ENCODE measurements at regions not wholly inside any gene's neighbourhood (a gene's known extent, or its start where the extent isn't known, plus 50 kb on each side); places are given as distances from the start of the nearest gene placed in this dataset.

DNA sequence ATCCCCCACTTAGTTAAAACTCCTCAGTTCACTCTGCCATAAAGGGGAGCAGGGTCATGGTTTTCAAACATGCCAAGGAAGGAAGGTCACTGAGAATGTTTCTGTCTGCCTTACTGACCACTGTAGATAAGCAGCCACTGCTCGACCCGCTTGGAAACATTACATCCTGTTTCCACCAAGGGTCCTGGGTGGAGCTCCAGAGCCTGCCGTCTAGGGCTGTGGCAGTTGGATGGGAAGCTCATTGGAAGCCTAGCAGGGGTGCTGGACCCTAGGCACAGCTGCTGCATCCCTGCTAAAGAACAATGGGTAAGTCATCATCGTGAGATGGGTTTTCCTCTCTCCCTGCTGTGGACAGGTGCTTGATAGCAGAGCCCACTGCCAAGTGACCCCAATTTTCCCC is 76.0 kb upstream of the SRD5A3 start:
- intact Hi-C loops (cut with DNase I; ENCODE audit: low total_unique reads) = no loop called here
- Histone ChIP-seq H3K9me3 (no peaks in the 10 kb centered on the region), H3K27me3 (no peaks in the 10 kb centered on the region), H3K4me3 (no peak overlapping the region), H3K36me3 (no peaks in the 10 kb centered on the region), H3K4me1 (no peaks in the 10 kb centered on the region), H3K27ac (no peak overlapping the region)
- peak in 1 of 3 donors; percentile 59 for TF ChIP-seq POLR2AphosphoS5 (IDR thresholded peaks at IDR 0.05)
- TF ChIP-seq CTCF (IDR thresholded peaks at IDR 0.05) = no peak
- TF ChIP-seq POLR2A (IDR thresholded peaks at IDR 0.05) = no peak
- no peak for DNase-seq (ENCODE audit: low spot score in 2 of 2)

DNA sequence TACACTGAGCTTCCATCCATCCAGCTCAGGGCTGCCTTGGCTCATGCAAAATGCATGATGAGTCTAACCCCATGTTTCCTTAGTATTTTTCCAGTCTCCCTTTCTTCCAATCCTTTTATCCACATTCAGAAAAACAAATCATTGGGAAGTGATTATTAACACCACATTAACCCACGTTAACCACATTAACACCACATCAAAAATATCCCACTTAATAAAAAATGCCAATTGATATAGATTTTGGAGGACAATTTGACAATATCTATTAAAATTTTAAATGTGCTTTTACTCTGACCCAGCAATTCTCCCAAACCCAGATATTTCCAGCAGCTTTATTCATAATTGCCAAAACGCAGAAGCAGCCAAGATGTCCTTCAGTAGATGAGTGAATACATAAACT is 75.6 kb upstream of the SRD5A3 start:
- Histone ChIP-seq H3K4me1 (no peaks in the 10 kb centered on the region), H3K9me3 (no peaks in the 10 kb centered on the region), H3K27ac (no peak overlapping the region), H3K36me3 (no peaks in the 10 kb centered on the region), H3K27me3 (no peaks in the 10 kb centered on the region), H3K4me3 (no peak overlapping the region)
- no peak for TF ChIP-seq POLR2A (IDR thresholded peaks at IDR 0.05)
- no peak for TF ChIP-seq POLR2AphosphoS5 (IDR thresholded peaks at IDR 0.05)
- intact Hi-C loops (cut with DNase I; ENCODE audit: low total_unique reads) = no loop called here
- DNase-seq (ENCODE audit: low spot score in 2 of 2) = no peak

GRCh38 chr4:55272102-55272501 is 73.9 kb upstream of the SRD5A3 start:
- intact Hi-C loops (cut with DNase I; ENCODE audit: low total_unique reads) = no loop called here

DNA sequence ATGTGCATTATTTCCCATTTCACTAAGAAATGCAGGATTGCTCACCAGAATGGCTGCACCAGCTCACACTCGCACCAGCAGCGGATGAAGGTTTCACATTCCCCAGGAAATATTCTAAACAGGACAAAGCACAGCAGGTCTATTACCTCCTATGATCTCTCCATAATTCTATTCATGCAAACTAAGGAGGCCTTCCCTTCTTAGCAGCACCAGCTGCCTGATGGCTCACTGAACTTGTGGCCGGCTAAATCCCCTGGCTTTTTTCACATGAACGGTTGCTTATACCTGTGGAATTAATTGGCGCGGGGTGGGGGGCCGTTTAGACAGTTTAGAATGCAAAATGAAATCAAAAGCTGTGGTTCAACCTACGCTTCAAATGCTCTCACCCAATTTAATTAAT is 73.5 kb upstream of the SRD5A3 start:
- Histone ChIP-seq H3K9me3 (no peaks in the 10 kb centered on the region), H3K27ac (no peak overlapping the region), H3K36me3 (no peaks in the 10 kb centered on the region), H3K4me1 (no peaks in the 10 kb centered on the region), H3K4me3 (no peak overlapping the region), H3K27me3 (no peaks in the 10 kb centered on the region)
- intact Hi-C loops (cut with DNase I; ENCODE audit: low total_unique reads) = no loop called here
- DNase-seq (ENCODE audit: low spot score in 2 of 2) = no peak
- no peak for TF ChIP-seq POLR2AphosphoS5 (IDR thresholded peaks at IDR 0.05)
- TF ChIP-seq CTCF (IDR thresholded peaks at IDR 0.05) = no peak
- TF ChIP-seq POLR2A (IDR thresholded peaks at IDR 0.05) = no peak

More at GRCh38 chr4:55272102-55272501, 73.9 kb upstream of the SRD5A3 start:
- DNase-seq (ENCODE audit: low spot score in 2 of 2) = no peak
- H3K4me1 ChIP-seq = no peaks in the 10 kb centered on the region
- no peak overlapping the region for H3K4me3 ChIP-seq
- H3K9me3 ChIP-seq = no peaks in the 10 kb centered on the region
- H3K27me3 ChIP-seq = no peaks in the 10 kb centered on the region
- TF ChIP-seq POLR2A (IDR thresholded peaks at IDR 0.05) (no peak), POLR2AphosphoS5 (IDR thresholded peaks at IDR 0.05) (no peak), CTCF (IDR thresholded peaks at IDR 0.05) (no peak)
- no peaks in the 10 kb centered on the region for H3K36me3 ChIP-seq
- no peak overlapping the region for H3K27ac ChIP-seq

GRCh38 chr4:55277011-55277410 is 69.0 kb upstream of the SRD5A3 start:
- no peaks in the 10 kb centered on the region for H3K4me1 ChIP-seq
- intact Hi-C loops (cut with DNase I; ENCODE audit: low total_unique reads) = no loop called here

More at GRCh38 chr4:55277011-55277410, 69.0 kb upstream of the SRD5A3 start:
- no peak overlapping the region for H3K27ac ChIP-seq
- H3K27me3 ChIP-seq = no peaks in the 10 kb centered on the region
- DNase-seq (ENCODE audit: low spot score in 2 of 2) = no peak
- no peak for TF ChIP-seq CTCF (IDR thresholded peaks at IDR 0.05)
- TF ChIP-seq POLR2AphosphoS5 (IDR thresholded peaks at IDR 0.05) = no peak
- TF ChIP-seq POLR2A (IDR thresholded peaks at IDR 0.05) = no peak
- H3K9me3 ChIP-seq = peaks cover 0 to 4% of the 10 kb centered on the region in 2 donors
- H3K36me3 ChIP-seq = no peaks in the 10 kb centered on the region
- H3K4me3 ChIP-seq = no peak overlapping the region
